ENCODE measurements at regions not wholly inside any gene's neighbourhood (a gene's known extent, or its start where the extent isn't known, plus 50 kb on each side); places are given as distances from the start of the nearest gene placed in this dataset.

DNA sequence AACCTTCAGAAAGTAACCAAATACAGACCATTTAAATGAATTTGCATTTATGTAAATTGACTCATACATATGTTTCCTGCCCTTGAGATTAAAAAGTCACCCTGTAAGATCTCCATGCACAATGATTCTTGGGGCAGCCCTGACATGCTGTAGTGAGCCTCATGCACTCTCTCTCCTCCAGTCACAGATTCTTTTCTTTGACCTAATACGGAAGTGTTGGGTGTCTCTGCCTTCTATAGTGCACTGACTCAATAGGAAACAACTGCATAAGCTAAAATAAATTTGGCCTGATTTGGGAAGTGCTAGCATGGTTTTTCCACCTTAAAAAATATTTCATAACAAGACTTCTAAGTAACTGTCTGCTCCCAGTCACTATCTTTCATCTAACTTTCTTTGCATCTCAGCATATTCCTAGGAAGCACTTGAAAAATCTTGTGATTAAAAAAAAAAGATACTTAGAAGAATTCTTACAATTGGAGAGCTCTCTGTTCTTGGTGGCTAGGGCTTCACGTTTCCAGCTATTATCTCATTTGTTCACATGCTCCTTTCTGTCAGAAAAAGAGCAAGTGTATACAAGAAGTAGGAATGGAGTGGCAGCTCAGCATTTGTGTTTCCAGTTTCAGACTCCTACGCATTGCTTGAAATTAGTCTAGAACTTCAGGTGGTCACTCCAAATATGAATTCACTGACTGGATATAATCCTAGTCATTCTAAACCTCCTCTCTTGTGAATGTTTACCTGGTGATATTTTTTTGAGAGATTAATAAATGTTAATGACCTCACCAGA is 207.9 kb upstream of the COL8A1 start:
- TF ChIP-seq, protein P1, sequence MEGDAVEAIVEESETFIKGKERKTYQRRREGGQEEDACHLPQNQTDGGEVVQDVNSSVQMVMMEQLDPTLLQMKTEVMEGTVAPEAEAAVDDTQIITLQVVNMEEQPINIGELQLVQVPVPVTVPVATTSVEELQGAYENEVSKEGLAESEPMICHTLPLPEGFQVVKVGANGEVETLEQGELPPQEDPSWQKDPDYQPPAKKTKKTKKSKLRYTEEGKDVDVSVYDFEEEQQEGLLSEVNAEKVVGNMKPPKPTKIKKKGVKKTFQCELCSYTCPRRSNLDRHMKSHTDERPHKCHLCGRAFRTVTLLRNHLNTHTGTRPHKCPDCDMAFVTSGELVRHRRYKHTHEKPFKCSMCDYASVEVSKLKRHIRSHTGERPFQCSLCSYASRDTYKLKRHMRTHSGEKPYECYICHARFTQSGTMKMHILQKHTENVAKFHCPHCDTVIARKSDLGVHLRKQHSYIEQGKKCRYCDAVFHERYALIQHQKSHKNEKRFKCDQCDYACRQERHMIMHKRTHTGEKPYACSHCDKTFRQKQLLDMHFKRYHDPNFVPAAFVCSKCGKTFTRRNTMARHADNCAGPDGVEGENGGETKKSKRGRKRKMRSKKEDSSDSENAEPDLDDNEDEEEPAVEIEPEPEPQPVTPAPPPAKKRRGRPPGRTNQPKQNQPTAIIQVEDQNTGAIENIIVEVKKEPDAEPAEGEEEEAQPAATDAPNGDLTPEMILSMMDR (IDR thresholded peaks at IDR 0.05): no peak
- no peak for TF ChIP-seq POLR2A (IDR thresholded peaks at IDR 0.05)
- H3K4me3 ChIP-seq (ENCODE audit: low read depth, poor library complexity, severe bottlenecking): no peak overlapping the region
- intact Hi-C loops (cut with DNase I; ENCODE audit: low total_unique reads): no loop called here
- DNase-seq (ENCODE audit: low spot score in 2 of 2): no peak
- 66 to 68% methylated on average over 3 of the region's 3 CpGs for WGBS, 2 donors

DNA sequence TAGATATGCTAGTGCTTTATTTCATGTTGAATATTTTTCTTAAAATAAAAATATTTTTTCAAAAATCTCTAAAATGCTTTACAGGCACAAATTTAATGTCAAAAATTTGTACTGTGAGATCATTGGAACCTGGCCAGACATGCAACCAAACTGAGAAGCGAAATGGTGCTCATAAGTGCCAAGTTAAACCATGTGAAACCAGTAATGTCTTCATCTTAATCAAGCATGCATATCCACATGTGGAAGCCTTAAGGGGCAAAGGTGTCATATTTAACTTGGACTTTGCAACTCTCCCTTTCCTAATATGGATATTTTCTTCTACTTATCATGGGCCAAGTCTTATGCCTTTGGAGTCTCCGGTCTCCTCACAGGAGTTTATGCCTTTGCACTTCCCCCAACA is 208.9 kb upstream of the COL8A1 start:
- H3K4me3 ChIP-seq (ENCODE audit: low read depth, poor library complexity, severe bottlenecking): no peak overlapping the region
- TF ChIP-seq, protein P1 (IDR thresholded peaks at IDR 0.05): no peak
- TF ChIP-seq POLR2A (IDR thresholded peaks at IDR 0.05): no peak
- 56 to 62% methylated on average over 2 of the region's 2 CpGs for WGBS, 2 donors
- no peak for DNase-seq (ENCODE audit: low spot score in 2 of 2)
- intact Hi-C loops (cut with DNase I; ENCODE audit: low total_unique reads): no loop called here

DNA sequence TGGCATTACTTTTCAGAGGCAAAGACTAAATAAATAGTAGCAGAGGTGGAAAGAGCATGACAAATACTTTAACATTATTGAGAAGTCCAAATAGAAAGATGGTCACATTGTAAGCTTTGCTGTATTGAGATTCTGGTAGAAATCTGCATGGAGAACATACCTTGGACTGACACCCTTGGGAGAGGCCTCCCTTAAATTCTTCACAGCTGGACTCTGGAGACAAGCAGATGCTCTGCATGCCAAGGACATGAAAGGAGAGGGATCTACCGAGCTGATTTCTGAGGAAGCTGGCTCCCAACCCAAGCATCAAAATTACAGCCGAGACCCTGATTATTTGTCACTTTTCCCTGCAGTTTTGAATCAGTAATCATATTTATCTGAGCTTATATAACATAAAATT is 212.5 kb upstream of the COL8A1 start:
- TF ChIP-seq, protein P1 (IDR thresholded peaks at IDR 0.05): no peak
- no peak for TF ChIP-seq POLR2A (IDR thresholded peaks at IDR 0.05)
- H3K4me3 ChIP-seq (ENCODE audit: low read depth, poor library complexity, severe bottlenecking): no peak overlapping the region
- intact Hi-C loops (cut with DNase I; ENCODE audit: low total_unique reads): no loop called here
- 56 to 57% methylated on average over 2 of the region's 2 CpGs for WGBS, 2 donors
- DNase-seq (ENCODE audit: low spot score in 2 of 2): no peak

DNA sequence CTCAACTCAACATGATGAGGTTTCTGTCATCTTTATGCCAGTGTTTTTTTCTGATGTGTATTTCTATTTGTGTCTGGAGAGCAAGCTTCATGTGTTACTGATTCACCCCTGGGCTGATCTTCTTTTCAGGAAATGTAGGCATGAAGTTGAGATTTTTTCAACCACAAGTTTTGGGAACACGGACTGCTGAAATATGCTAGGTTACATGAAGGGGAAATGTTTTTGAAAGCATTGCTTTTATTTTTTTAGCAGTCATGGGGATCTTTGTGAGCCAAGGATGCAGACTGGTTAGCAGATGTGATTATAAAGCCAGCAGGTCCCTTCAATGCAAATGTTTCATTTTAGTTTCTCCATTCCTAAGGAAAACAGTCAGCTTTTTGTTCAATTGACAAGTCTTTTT is 219.3 kb upstream of the COL8A1 start:
- no peak overlapping the region for H3K4me3 ChIP-seq (ENCODE audit: low read depth, poor library complexity, severe bottlenecking)
- TF ChIP-seq POLR2A (IDR thresholded peaks at IDR 0.05): no peak
- TF ChIP-seq, protein P1 (IDR thresholded peaks at IDR 0.05): no peak
- 42 to 46% methylated on average over 1 of the region's 1 CpG for WGBS, 2 donors
- intact Hi-C loops (cut with DNase I; ENCODE audit: low total_unique reads): no loop called here
- no peak for DNase-seq (ENCODE audit: low spot score in 2 of 2)

DNA sequence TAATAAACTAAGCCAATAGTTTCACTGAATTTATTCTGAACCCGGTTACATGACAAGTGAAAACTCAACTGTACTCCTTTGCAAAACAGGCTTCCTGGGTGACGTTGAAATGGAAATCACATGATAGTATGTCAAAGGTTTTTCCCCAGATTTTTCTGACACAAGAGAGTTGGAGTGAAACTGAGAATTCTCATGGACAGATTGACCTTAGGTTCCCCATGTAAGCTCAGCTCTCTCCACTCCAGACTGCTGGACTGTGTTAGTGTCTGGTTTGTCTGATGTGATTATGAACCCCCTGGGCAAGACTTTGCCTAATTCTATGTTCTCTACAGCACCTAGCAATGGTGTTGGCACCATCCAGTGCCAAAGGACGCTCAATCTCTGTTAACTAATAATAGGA is 219.7 kb upstream of the COL8A1 start:
- intact Hi-C loops (cut with DNase I; ENCODE audit: low total_unique reads): no loop called here
- DNase-seq (ENCODE audit: low spot score in 2 of 2): no peak
- no peak for TF ChIP-seq POLR2A (IDR thresholded peaks at IDR 0.05)
- TF ChIP-seq, protein P1 (IDR thresholded peaks at IDR 0.05): no peak
- no peak overlapping the region for H3K4me3 ChIP-seq (ENCODE audit: low read depth, poor library complexity, severe bottlenecking)
- WGBS, 2 donors: 55 to 60% methylated on average over 3 of the region's 3 CpGs

DNA sequence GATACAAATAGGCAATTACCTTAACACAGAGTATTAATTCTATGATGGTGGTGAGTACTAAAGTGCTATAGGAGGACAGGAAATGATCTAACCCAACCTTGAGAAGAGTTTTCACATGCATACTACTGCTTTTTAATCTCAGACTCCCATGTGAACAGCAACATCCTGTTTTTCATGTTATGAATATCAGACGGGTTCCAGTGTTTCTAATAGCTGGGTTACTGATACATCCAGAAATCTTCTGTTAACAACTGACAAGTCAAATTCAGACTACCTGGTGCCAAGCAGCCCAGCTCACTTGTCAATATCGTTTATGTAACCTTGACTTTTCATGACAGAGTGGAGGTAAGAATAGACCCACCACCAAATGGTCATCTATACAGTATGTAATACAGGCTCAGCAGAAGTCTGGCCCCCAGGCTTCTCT is 220.2 kb upstream of the COL8A1 start:
- intact Hi-C loops (cut with DNase I; ENCODE audit: low total_unique reads): no loop called here
- no peak overlapping the region for H3K4me3 ChIP-seq (ENCODE audit: low read depth, poor library complexity, severe bottlenecking)
- TF ChIP-seq POLR2A (IDR thresholded peaks at IDR 0.05): no peak
- TF ChIP-seq, protein P1 (IDR thresholded peaks at IDR 0.05): no peak
- no peak for DNase-seq (ENCODE audit: low spot score in 2 of 2)
- 66 to 69% methylated on average over 2 of the region's 2 CpGs for WGBS, 2 donors
